Esophagus muscularis mucosa (tissue), 4 donors: ENCODE measurements at regions not wholly inside any gene's neighbourhood (a gene's known extent, or its start where the extent isn't known, plus 50 kb on each side); places are given as distances from the start of the nearest gene placed in this dataset.

ENCODE experiments used
- DNase-seq: peaks from one replicate; pipeline ENCODE4 v3.0.0-alpha.2; 2017; ENCODE audit errors: extremely low spot score
- H3K27ac ChIP-seq, 4 donors: fragments of 200-600 bp; sonication (generic); replicated peaks in 1 of 4; 1 replicate in 3 of 4; 2 replicates in 1 of 4; pipeline ENCODE4 v1.5.1; 2016 to 2019; ENCODE audit warnings: mild to moderate bottlenecking in 1 of 4
- H3K27me3 ChIP-seq, 4 donors: fragments of 200-600 bp; sonication (generic); one replicate each; pipeline versions ENCODE4 v1.5.1 to v1.6.0; 2016 to 2019
- H3K36me3 ChIP-seq, 4 donors: fragments of 200-600 bp; sonication (generic); one replicate each; pipeline ENCODE4 v1.5.1; 2016 to 2019
- H3K4me1 ChIP-seq, 4 donors: fragments of 200-600 bp; sonication (generic); one replicate each; pipeline ENCODE4 v1.5.1; 2016 to 2019
- H3K4me3 ChIP-seq, 4 donors: fragments of 200-600 bp; sonication (generic); 1 replicate in 2 of 4; 2 replicates in 2 of 4; pipeline ENCODE4 v1.5.1; 2016 to 2019; ENCODE audit warnings: mild to moderate bottlenecking in 4 of 4, moderate library complexity in 1 of 4
- H3K9me3 ChIP-seq, 4 donors: fragments of 200-600 bp; sonication (generic); 1 replicate in 3 of 4; 2 replicates in 1 of 4; pipeline ENCODE4 v1.5.1; 2016 to 2019
- EP300 ChIP-seq: sonication (generic); formaldehyde crosslinking; IDR thresholded peaks from one replicate; pipeline ENCODE4 v1.6.1; 2017; ENCODE audit warnings: antibody characterized with exemption
- POLR2A ChIP-seq: fragments of 450-650 bp; IDR thresholded peaks from one replicate; pipeline ENCODE4 v1.6.1; 2017; ENCODE audit warnings: antibody characterized with exemption, moderate library complexity, mild to moderate bottlenecking, low read depth
- POLR2AphosphoS5 ChIP-seq, 2 donors: sonication (generic); formaldehyde crosslinking; IDR thresholded peaks; one replicate each; pipeline ENCODE4 v1.6.1; 2017; ENCODE audit warnings: antibody characterized with exemption in 2 of 2
- WGBS: methylation state at CpG from one replicate; pipeline ENCODE4 v1.1.5; 2018; 5-methylcytosine and 5-hydroxymethylcytosine counted together
- intact Hi-C: fragments of 100-400 bp; cut with DNase I; formaldehyde crosslinking; loops from one replicate; pipeline ENCODE4 v1.15.1; 2023
- TF ChIP-seq, protein P1 (sequence below), 3 experiments: fragments of 200-600 bp in 2 of 3; fragments of 450-650 bp in 1 of 3; sonication (generic) in 2 of 3; IDR thresholded peaks; one replicate each; pipeline ENCODE4 v1.5.1; 2017 to 2019; ENCODE audit warnings: antibody characterized with exemption in 3 of 3, mild to moderate bottlenecking in 2 of 3, moderate library complexity in 1 of 3

DNA sequence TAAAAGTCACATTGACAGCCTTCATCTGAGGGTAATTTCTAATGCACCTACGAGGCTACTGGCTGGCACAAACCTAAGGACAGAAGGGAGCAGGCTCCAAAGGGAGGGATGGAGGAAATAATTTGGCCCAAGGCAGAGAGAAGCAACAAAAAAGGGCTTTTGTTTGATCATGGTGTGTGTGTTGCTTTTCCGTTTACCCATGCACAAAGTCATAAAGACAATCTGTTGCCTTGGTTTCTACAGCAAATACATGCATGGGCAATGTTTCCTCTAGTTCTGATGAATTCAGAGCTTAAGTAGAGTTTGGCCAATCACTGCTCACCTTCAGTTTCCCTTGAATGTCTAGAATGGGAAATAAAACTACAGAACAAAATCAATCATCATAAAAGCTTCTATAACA is 262.5 kb upstream of the CAND1 start:
- no peaks in the 10 kb centered on the region for H3K9me3 ChIP-seq
- H3K27ac ChIP-seq = no peak overlapping the region
- H3K4me1 ChIP-seq = peaks cover 0 to 13% (median 4%) of the 10 kb centered on the region in 4 donors
- WGBS = 68% methylated on average over 2 of the region's 2 CpGs
- H3K27me3 ChIP-seq = no peaks in the 10 kb centered on the region
- DNase-seq = no peak
- H3K4me3 ChIP-seq = no peak overlapping the region
- H3K36me3 ChIP-seq = no peaks in the 10 kb centered on the region
- intact Hi-C loops = no loop called here
- TF ChIP-seq POLR2A (no peak), EP300 (no peak), POLR2AphosphoS5 (IDR thresholded peaks at IDR 0.05) (no peak)
- TF ChIP-seq, protein P1, sequence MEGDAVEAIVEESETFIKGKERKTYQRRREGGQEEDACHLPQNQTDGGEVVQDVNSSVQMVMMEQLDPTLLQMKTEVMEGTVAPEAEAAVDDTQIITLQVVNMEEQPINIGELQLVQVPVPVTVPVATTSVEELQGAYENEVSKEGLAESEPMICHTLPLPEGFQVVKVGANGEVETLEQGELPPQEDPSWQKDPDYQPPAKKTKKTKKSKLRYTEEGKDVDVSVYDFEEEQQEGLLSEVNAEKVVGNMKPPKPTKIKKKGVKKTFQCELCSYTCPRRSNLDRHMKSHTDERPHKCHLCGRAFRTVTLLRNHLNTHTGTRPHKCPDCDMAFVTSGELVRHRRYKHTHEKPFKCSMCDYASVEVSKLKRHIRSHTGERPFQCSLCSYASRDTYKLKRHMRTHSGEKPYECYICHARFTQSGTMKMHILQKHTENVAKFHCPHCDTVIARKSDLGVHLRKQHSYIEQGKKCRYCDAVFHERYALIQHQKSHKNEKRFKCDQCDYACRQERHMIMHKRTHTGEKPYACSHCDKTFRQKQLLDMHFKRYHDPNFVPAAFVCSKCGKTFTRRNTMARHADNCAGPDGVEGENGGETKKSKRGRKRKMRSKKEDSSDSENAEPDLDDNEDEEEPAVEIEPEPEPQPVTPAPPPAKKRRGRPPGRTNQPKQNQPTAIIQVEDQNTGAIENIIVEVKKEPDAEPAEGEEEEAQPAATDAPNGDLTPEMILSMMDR (IDR thresholded peaks at IDR 0.05) = no peak

DNA sequence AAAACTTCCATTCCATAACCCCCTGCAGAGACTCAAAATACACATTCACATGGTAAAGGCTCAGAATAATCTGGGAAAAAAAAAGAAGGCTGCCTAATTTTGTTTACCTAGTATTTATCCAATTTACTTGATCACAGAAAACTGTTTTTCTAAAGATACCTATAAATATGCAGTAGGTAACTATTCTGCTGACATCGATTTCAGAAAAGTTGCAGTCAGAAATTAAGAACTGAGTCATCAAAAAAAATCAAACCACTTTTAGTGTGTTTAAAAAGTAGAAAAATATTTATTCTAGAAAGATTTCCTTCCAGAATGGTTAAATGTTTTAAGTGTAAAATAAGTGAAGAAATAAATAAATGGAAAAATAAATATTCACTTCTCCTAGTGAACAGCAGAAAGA is 254.5 kb upstream of the CAND1 start:
- intact Hi-C loops = no loop called here
- H3K4me1 ChIP-seq = peaks cover 0 to 31% (median 10%) of the 10 kb centered on the region in 4 donors
- TF ChIP-seq EP300 (no peak), POLR2AphosphoS5 (IDR thresholded peaks at IDR 0.05) (no peak), POLR2A (no peak)
- TF ChIP-seq, protein P1 (IDR thresholded peaks at IDR 0.05) = no peak

GRCh38 chr12:67018105-67018504 is 251.1 kb upstream of the CAND1 start:
- no peak for DNase-seq
- H3K36me3 ChIP-seq = no peaks in the 10 kb centered on the region
- H3K27ac ChIP-seq = no peak overlapping the region
- WGBS = 91% methylated on average over 5 of the region's 5 CpGs
- no peaks in the 10 kb centered on the region for H3K27me3 ChIP-seq
- TF ChIP-seq EP300 = no peak
- TF ChIP-seq, protein P1 (IDR thresholded peaks at IDR 0.05) = no peak
- no peak for TF ChIP-seq POLR2A
- no peak for TF ChIP-seq POLR2AphosphoS5 (IDR thresholded peaks at IDR 0.05)
- H3K4me3 ChIP-seq = no peak overlapping the region
- intact Hi-C loops = no loop called here
- peaks cover 0 to 31% (median 10%) of the 10 kb centered on the region in 4 donors for H3K4me1 ChIP-seq
- no peaks in the 10 kb centered on the region for H3K9me3 ChIP-seq

More for the DNA sequence above, 254.5 kb upstream of the CAND1 start:
- H3K4me3 ChIP-seq = no peak overlapping the region
- DNase-seq = no peak
- no peaks in the 10 kb centered on the region for H3K9me3 ChIP-seq
- 72% methylated on average over 1 of the region's 1 CpG for WGBS
- H3K36me3 ChIP-seq = no peaks in the 10 kb centered on the region
- no peaks in the 10 kb centered on the region for H3K27me3 ChIP-seq
- no peak overlapping the region for H3K27ac ChIP-seq

GRCh38 chr12:67019070-67019469 is 250.1 kb upstream of the CAND1 start:
- peaks cover 0 to 29% (median 10%) of the 10 kb centered on the region in 4 donors for H3K4me1 ChIP-seq
- no peaks in the 10 kb centered on the region for H3K27me3 ChIP-seq
- 36% methylated on average over 10 of the region's 10 CpGs for WGBS
- no peak for DNase-seq
- no peaks in the 10 kb centered on the region for H3K9me3 ChIP-seq
- peak overlapping the region in 3 of 4 donors; percentile 17 to 30 (median 18) for H3K4me3 ChIP-seq
- intact Hi-C loops = no loop called here
- peak overlapping the region; percentile 10 to 51 (median 36) for H3K27ac ChIP-seq
- no peaks in the 10 kb centered on the region for H3K36me3 ChIP-seq
- TF ChIP-seq EP300 (no peak), POLR2A (no peak), POLR2AphosphoS5 (IDR thresholded peaks at IDR 0.05) (no peak)
- TF ChIP-seq, protein P1 (IDR thresholded peaks at IDR 0.05) = no peak

DNA sequence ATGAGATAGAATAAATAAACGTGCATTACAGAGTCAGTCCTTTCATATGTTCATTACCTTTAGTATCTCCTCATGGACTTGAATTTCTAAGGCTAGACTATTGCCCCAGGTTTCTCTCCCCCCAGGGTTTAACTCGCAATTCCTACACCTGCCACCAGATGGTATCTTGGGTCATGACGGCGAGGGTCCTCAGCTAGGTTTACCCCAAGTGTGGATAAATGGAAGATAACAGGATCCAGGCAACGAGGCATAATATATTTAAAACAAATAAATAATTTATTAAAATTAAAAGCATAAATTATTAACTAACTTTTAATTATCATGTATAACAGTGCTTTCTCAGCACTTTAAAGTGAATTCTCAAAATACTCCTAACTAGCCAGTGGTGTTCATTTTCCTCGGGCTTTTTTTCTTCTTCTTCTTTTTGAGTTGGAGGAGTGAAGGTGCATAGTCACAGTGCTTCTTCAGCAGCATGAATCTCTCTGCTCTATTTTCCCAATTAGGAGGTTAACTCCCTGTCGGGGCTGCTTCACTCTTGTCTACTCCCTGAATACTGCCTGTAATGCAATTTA is 243.5 kb upstream of the CAND1 start:
- Histone ChIP-seq H3K27ac (no peak overlapping the region), H3K27me3 (no peaks in the 10 kb centered on the region), H3K4me1 (no peaks in the 10 kb centered on the region), H3K9me3 (no peaks in the 10 kb centered on the region), H3K36me3 (no peaks in the 10 kb centered on the region), H3K4me3 (no peak overlapping the region)
- TF ChIP-seq POLR2AphosphoS5 (IDR thresholded peaks at IDR 0.05) (no peak), EP300 (no peak), POLR2A (no peak)
- TF ChIP-seq, protein P1 (IDR thresholded peaks at IDR 0.05) = peak in 2 of 3 experiments; percentile 58 to 79
- DNase-seq = no peak
- intact Hi-C loops = no loop called here
- 47% methylated on average over 7 of the region's 7 CpGs for WGBS
